Upper lobe of right lung (tissue), 1 donor: ENCODE measurements at regions not wholly inside any gene's neighbourhood (a gene's known extent, or its start where the extent isn't known, plus 50 kb on each side); places are given as distances from the start of the nearest gene placed in this dataset.

ENCODE experiments used
- ATAC-seq: fragments of 200-7000 bp; cut with Tn5 transposase; one replicate; pipeline ENCODE4 v1.9.1; 2020; ENCODE audit warnings: mild to moderate bottlenecking, moderate library complexity
- DNase-seq: peaks from one replicate; pipeline ENCODE4 v3.0.0-alpha.2; 2020
- H3K27ac ChIP-seq: fragments of 200-600 bp; one replicate; pipeline ENCODE4 v1.8.0; 2022
- H3K27me3 ChIP-seq: fragments of 200-600 bp; one replicate; pipeline ENCODE4 v1.8.0; 2022; ENCODE audit warnings: mild to moderate bottlenecking
- H3K36me3 ChIP-seq: fragments of 200-600 bp; one replicate; pipeline ENCODE4 v1.8.0; 2022
- H3K4me1 ChIP-seq: fragments of 200-600 bp; one replicate; pipeline ENCODE4 v1.8.0; 2022
- H3K4me3 ChIP-seq: fragments of 200-600 bp; one replicate; pipeline ENCODE4 v1.8.0; 2022; ENCODE audit warnings: mild to moderate bottlenecking
- H3K9me3 ChIP-seq: fragments of 200-600 bp; one replicate; pipeline ENCODE4 v1.8.0; 2022
- intact Hi-C: fragments of 100-400 bp; cut with DNase I; formaldehyde crosslinking; loops from one replicate; pipeline ENCODE4 v1.11.0; 2022
- TF ChIP-seq, protein P1 (sequence below): fragments of 200-600 bp; IDR thresholded peaks from one replicate; pipeline ENCODE4 v1.8.0; 2022; ENCODE audit warnings: antibody characterized with exemption
- donor health status: DM: no; HTN: yes; CAD: no; lungs with severe emphysema.

DNA sequence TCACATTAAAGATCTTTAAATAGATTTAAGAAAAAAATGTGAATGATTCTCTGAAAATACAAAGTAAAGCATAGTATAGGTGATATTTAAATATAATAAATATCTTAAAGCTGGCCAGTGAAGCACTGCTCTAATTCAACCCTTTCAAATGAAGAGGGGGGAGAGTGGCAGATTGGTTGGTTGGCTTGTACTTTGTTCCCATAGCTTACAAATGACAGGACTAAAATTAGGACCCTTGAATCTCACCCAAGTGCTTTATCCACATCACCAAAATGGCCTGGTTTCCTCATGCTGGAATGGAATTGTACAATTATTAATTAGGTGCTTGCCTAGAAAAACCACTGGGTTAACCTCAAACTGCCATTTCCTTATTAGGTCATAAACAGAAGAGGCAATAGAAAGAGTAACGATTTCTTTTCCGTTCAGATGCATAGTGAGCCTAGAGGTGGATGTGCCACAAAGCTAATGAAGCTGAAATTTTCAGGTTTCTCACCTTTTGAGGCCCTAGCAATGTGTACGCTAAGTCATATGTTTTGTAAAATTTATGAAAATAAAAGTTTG, 354.5 kb upstream of the CDH6 start:
- ATAC-seq (no peak), DNase-seq (no peak)
- TF ChIP-seq, protein P1, sequence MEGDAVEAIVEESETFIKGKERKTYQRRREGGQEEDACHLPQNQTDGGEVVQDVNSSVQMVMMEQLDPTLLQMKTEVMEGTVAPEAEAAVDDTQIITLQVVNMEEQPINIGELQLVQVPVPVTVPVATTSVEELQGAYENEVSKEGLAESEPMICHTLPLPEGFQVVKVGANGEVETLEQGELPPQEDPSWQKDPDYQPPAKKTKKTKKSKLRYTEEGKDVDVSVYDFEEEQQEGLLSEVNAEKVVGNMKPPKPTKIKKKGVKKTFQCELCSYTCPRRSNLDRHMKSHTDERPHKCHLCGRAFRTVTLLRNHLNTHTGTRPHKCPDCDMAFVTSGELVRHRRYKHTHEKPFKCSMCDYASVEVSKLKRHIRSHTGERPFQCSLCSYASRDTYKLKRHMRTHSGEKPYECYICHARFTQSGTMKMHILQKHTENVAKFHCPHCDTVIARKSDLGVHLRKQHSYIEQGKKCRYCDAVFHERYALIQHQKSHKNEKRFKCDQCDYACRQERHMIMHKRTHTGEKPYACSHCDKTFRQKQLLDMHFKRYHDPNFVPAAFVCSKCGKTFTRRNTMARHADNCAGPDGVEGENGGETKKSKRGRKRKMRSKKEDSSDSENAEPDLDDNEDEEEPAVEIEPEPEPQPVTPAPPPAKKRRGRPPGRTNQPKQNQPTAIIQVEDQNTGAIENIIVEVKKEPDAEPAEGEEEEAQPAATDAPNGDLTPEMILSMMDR = no peak
- Histone ChIP-seq H3K36me3 (no peaks in the 10 kb centered on the region), H3K27me3 (no peaks in the 10 kb centered on the region), H3K27ac (no peak overlapping the region), H3K9me3 (no peaks in the 10 kb centered on the region), H3K4me3 (no peak overlapping the region), H3K4me1 (no peaks in the 10 kb centered on the region)
- intact Hi-C loops = no loop called here

DNA sequence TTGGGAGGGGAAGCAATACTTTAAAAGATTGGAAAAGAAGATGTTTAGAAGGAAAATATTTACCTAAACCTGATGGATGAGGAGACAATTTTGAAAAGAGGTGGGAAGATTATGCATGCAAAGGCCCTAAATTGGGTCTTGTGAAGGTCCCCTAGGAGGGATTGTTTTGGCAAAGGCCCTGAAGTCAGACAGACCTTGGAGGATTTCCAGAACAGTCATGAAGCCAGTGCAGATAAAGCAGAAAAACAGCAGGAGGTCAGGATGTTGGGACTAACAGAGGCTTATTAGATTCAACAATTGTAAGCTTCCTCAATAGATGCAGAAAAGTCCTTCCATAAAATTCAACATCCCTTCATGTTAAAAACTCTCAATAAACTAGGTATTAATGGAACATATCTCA, 361.0 kb upstream of the CDH6 start:
- no peak overlapping the region for H3K4me3 ChIP-seq
- no peaks in the 10 kb centered on the region for H3K36me3 ChIP-seq
- TF ChIP-seq, protein P1 = no peak
- ATAC-seq = no peak
- no peaks in the 10 kb centered on the region for H3K27me3 ChIP-seq
- intact Hi-C loops = no loop called here
- H3K9me3 ChIP-seq = no peaks in the 10 kb centered on the region
- H3K27ac ChIP-seq = no peak overlapping the region
- no peaks in the 10 kb centered on the region for H3K4me1 ChIP-seq
- DNase-seq = no peak

DNA sequence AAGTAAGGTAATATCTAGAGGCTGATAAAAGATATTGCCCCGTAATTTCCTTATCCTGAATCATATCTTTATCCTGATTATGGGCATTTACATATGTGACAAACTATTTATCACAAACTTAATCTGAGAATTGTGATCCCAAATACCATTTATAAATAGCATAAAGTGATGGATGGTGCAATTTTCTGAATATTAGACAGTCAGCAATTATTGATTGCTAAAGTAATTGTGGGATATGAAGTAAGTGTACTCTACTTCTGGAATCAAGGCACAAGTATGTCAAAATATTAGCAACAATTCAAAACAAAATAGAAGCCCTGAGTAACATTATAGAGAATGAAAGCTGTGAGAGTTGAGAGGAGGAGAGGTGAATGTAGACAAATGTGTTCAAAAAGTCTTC, 361.9 kb upstream of the CDH6 start:
- H3K27ac ChIP-seq = no peak overlapping the region

DNA sequence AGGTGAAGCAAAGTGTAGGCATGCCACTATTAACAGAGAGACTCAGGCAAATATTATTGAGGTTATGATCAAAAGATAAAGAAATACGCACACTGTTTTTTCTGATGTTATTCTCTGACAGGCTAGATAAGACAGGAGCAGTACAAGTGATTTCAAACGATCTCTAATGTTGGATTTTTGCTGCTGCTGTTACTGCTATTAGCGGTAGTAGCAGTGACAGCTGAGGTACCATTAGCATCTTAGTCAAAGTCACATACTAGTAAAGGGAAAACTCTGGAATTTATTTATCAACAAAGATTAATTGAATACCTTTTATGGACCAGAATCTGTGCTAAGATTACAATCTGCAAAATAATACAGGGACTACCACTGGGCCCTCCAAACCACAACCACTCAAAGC, 362.4 kb upstream of the CDH6 start:
- Histone ChIP-seq H3K27me3 (no peaks in the 10 kb centered on the region), H3K27ac (no peak overlapping the region), H3K9me3 (no peaks in the 10 kb centered on the region), H3K4me3 (no peak overlapping the region), H3K36me3 (no peaks in the 10 kb centered on the region), H3K4me1 (no peaks in the 10 kb centered on the region)
- ATAC-seq = no peak
- intact Hi-C loops = no loop called here
- no peak for DNase-seq
- TF ChIP-seq, protein P1 = no peak

More for the DNA sequence above, 361.9 kb upstream of the CDH6 start:
- DNase-seq = no peak
- H3K36me3 ChIP-seq = no peaks in the 10 kb centered on the region
- H3K4me1 ChIP-seq = no peaks in the 10 kb centered on the region
- no peaks in the 10 kb centered on the region for H3K27me3 ChIP-seq
- no peak overlapping the region for H3K4me3 ChIP-seq
- intact Hi-C loops = no loop called here
- TF ChIP-seq, protein P1 = no peak
- no peak for ATAC-seq
- H3K9me3 ChIP-seq = no peaks in the 10 kb centered on the region

DNA sequence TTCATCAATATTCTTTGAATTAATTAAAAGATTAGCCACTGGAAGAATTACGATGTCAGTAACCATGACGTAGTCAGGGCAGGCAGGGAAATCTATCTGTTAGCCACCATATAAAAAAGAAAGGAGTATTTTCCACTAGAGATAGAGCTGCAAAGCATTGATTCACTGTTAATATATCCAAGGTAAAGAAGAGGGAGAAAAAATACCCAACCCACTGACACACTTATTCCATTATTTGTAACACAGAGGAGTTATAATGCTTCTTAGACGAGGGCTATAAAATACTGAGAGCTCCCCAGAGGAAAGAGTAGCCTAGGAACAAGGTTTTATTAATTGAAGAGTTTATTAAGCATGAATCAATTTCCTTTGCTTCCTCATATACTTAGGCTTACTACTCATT, 382.2 kb upstream of the CDH6 start:
- intact Hi-C loops = no loop called here
- Histone ChIP-seq H3K27ac (no peak overlapping the region), H3K4me1 (no peaks in the 10 kb centered on the region), H3K27me3 (no peaks in the 10 kb centered on the region), H3K36me3 (no peaks in the 10 kb centered on the region), H3K9me3 (no peaks in the 10 kb centered on the region), H3K4me3 (no peak overlapping the region)
- no peak for ATAC-seq
- TF ChIP-seq, protein P1 = no peak
- DNase-seq = no peak

DNA sequence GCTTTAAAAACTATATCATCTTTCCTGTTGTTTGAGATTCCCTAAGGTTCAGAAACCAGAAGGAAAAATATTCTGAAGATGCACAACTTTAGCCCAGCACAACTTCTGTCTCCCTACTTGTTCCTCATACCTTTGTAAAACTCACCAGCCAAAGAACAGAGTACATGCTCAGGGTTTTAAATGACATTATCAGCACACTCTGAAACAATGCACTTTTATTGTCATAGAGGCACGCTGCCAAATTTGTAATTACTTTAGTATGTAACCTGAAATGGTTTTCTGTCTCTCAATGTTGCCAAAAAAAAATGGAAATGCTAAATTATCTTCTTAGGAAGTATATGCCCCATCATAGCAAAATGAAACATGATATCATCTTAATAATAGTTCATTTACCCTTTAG, 383.6 kb upstream of the CDH6 start:
- no peaks in the 10 kb centered on the region for H3K9me3 ChIP-seq
- ATAC-seq (no peak), DNase-seq (no peak)
- no peak overlapping the region for H3K27ac ChIP-seq
- H3K4me3 ChIP-seq = no peak overlapping the region
- TF ChIP-seq, protein P1 = no peak
- H3K36me3 ChIP-seq = no peaks in the 10 kb centered on the region
- H3K27me3 ChIP-seq = no peaks in the 10 kb centered on the region
- intact Hi-C loops = no loop called here
- no peaks in the 10 kb centered on the region for H3K4me1 ChIP-seq
